Gastrocnemius medialis (tissue), 4 donors: ENCODE measurements at regions not wholly inside any gene's neighbourhood (a gene's known extent, or its start where the extent isn't known, plus 50 kb on each side); places are given as distances from the start of the nearest gene placed in this dataset.

Experiments
- CTCF ChIP-seq, 5 experiments: fragments of 450-650 bp in 3 of 5; fragments of 200-600 bp in 2 of 5; sonication (generic) in 2 of 5; IDR thresholded peaks in 4 of 5; conservative IDR thresholded peaks in 1 of 5; 1 replicate in 4 of 5; 2 replicates in 1 of 5; pipeline ENCODE4 v1.5.1; 2016 to 2019; ENCODE audit warnings: antibody characterized with exemption in 5 of 5, mild to moderate bottlenecking in 3 of 5, moderate library complexity in 3 of 5
- POLR2A ChIP-seq, 2 donors: fragments of 450-650 bp; IDR thresholded peaks; one replicate each; pipeline ENCODE4 v1.6.1; 2017; ENCODE audit warnings: antibody characterized with exemption in 2 of 2, mild to moderate bottlenecking in 2 of 2, moderate library complexity in 2 of 2

GRCh38 chr10:59036311-59037017 lies 140.0 kb upstream of the PHYHIPL start:
- TF ChIP-seq CTCF (IDR thresholded peaks at IDR 0.05 in 4 of 5, conservative IDR thresholded peaks at IDR 0.05 in 1 of 5) (no peak), POLR2A (IDR thresholded peaks at IDR 0.05) (no peak)
